MM.1S (cell line): ENCODE measurements at regions not wholly inside any gene's neighbourhood (a gene's known extent, or its start where the extent isn't known, plus 50 kb on each side); places are given as distances from the start of the nearest gene placed in this dataset.

Experiments used
- DNase-seq: peaks from one replicate; pipeline ENCODE4 v3.0.0-alpha.2; 2015
- H2AFZ ChIP-seq: fragments of 300-600 bp; sonication (generic); 2 replicates; pipeline ENCODE4 v1.6.0; 2016; ENCODE audit warnings: antibody characterized with exemption, low read length
- H3F3A ChIP-seq: fragments of 300-600 bp; sonication (generic); 2 replicates; pipeline ENCODE4 v1.6.1; 2016; ENCODE audit warnings: mild to moderate bottlenecking, antibody characterized with exemption, low read length, moderate library complexity, mixed read lengths; ENCODE audit not compliant: insufficient read depth
- H3K27ac ChIP-seq: fragments of 300-600 bp; sonication (generic); 2 replicates; pipeline ENCODE4 v1.5.1; 2016; ENCODE audit warnings: mild to moderate bottlenecking, low read length
- H3K27me3 ChIP-seq: fragments of 300-600 bp; sonication (generic); replicated peaks from 2 replicates; pipeline ENCODE4 v1.6.0; 2016; ENCODE audit warnings: low read length; ENCODE audit not compliant: insufficient read depth
- H3K36me3 ChIP-seq: fragments of 300-600 bp; sonication (generic); replicated peaks from 2 replicates; pipeline ENCODE4 v1.6.1; 2016; ENCODE audit warnings: mild to moderate bottlenecking, low read length, mixed read lengths; ENCODE audit not compliant: insufficient read depth
- H3K4me1 ChIP-seq: fragments of 300-600 bp; sonication (generic); 2 replicates; pipeline ENCODE4 v1.6.1; 2016; ENCODE audit warnings: low read length, mixed read lengths
- H3K4me2 ChIP-seq: fragments of 300-600 bp; sonication (generic); 2 replicates; pipeline ENCODE4 v1.6.0; 2016; ENCODE audit warnings: low read depth, low read length
- H3K4me3 ChIP-seq: fragments of 300-600 bp; sonication (generic); 2 replicates; pipeline ENCODE4 v1.5.1; 2016; ENCODE audit warnings: low read length, mixed read lengths
- H3K79me2 ChIP-seq: fragments of 300-600 bp; sonication (generic); 2 replicates; pipeline ENCODE4 v1.6.1; 2016; ENCODE audit warnings: mixed run types, low read length, mixed read lengths
- H3K9ac ChIP-seq: fragments of 300-600 bp; sonication (generic); 2 replicates; pipeline ENCODE4 v1.6.1; 2016; ENCODE audit warnings: low read length, mixed read lengths
- H3K9me2 ChIP-seq: fragments of 300-600 bp; sonication (generic); replicated peaks from 2 replicates; pipeline ENCODE4 v1.6.1; 2016; ENCODE audit warnings: mild to moderate bottlenecking, low read length, mixed read lengths; ENCODE audit not compliant: insufficient read depth
- H3K9me3 ChIP-seq: fragments of 300-600 bp; sonication (generic); replicated peaks from 2 replicates; pipeline ENCODE4 v1.6.1; 2016; ENCODE audit warnings: mild to moderate bottlenecking, low read length, mixed read lengths; ENCODE audit not compliant: insufficient read depth
- H4K20me1 ChIP-seq: fragments of 300-600 bp; sonication (generic); 2 replicates; pipeline ENCODE4 v1.6.1; 2016; ENCODE audit warnings: mild to moderate bottlenecking, low read length, moderate library complexity, mixed read lengths; ENCODE audit not compliant: insufficient read depth
- CTCF ChIP-seq: fragments of 300-600 bp; sonication (generic); IDR thresholded peaks from 2 replicates; pipeline ENCODE4 v1.5.1; 2016; ENCODE audit warnings: antibody characterized with exemption, low read length, mixed read lengths
- EZH2 ChIP-seq: fragments of 300-600 bp; sonication (generic); optimal IDR thresholded peaks from 2 replicates; pipeline ENCODE3; 2017; ENCODE audit warnings: low read depth, mild to moderate bottlenecking, antibody characterized with exemption, low read length, mixed read lengths
- EZH2phosphoT487 ChIP-seq: fragments of 300-600 bp; sonication (generic); IDR thresholded peaks from 2 replicates; pipeline ENCODE4 v1.6.1; 2018; ENCODE audit warnings: antibody characterized with exemption, low read length

GRCh38 chr16:54806378-54806777, 124.3 kb upstream of the IRX5 start:
- H3K4me1 ChIP-seq = no peaks in the 10 kb centered on the region
- no peaks in the 10 kb centered on the region for H3K36me3 ChIP-seq
- H2AFZ ChIP-seq = no peak overlapping the region
- H3K9me3 ChIP-seq = no peaks in the 10 kb centered on the region
- no peaks in the 10 kb centered on the region for H3F3A ChIP-seq
- no peaks in the 10 kb centered on the region for H4K20me1 ChIP-seq
- no peak overlapping the region for H3K9ac ChIP-seq
- TF ChIP-seq EZH2phosphoT487 (no peak), CTCF (no peak), EZH2 (no peak)
- no peak overlapping the region for H3K4me2 ChIP-seq
- no peak for DNase-seq
- no peaks in the 10 kb centered on the region for H3K27me3 ChIP-seq
- no peaks in the 10 kb centered on the region for H3K9me2 ChIP-seq
- no peak overlapping the region for H3K27ac ChIP-seq
- no peak overlapping the region for H3K4me3 ChIP-seq
- no peaks in the 10 kb centered on the region for H3K79me2 ChIP-seq

GRCh38 chr16:54805648-54806047, 125.0 kb upstream of the IRX5 start:
- H4K20me1 ChIP-seq = no peaks in the 10 kb centered on the region
- DNase-seq = no peak
- H3K9ac ChIP-seq = no peak overlapping the region
- no peak overlapping the region for H2AFZ ChIP-seq
- no peaks in the 10 kb centered on the region for H3K4me1 ChIP-seq
- no peak overlapping the region for H3K27ac ChIP-seq
- H3K79me2 ChIP-seq = no peaks in the 10 kb centered on the region
- no peak overlapping the region for H3K4me2 ChIP-seq
- no peak overlapping the region for H3K4me3 ChIP-seq
- H3K9me3 ChIP-seq = no peaks in the 10 kb centered on the region
- no peaks in the 10 kb centered on the region for H3K9me2 ChIP-seq
- H3F3A ChIP-seq = no peaks in the 10 kb centered on the region
- no peak for TF ChIP-seq CTCF
- TF ChIP-seq EZH2phosphoT487 = no peak
- no peak for TF ChIP-seq EZH2
- no peaks in the 10 kb centered on the region for H3K36me3 ChIP-seq
- H3K27me3 ChIP-seq = no peaks in the 10 kb centered on the region

GRCh38 chr16:54801057-54801844, 129.4 kb upstream of the IRX5 start:
- DNase-seq = no peak
- H3K27me3 ChIP-seq = no peaks in the 10 kb centered on the region
- H3K27ac ChIP-seq = no peak overlapping the region
- no peak overlapping the region for H3K4me3 ChIP-seq
- no peak overlapping the region for H3K9ac ChIP-seq
- H3F3A ChIP-seq = no peaks in the 10 kb centered on the region
- H3K79me2 ChIP-seq = no peaks in the 10 kb centered on the region
- H3K36me3 ChIP-seq = no peaks in the 10 kb centered on the region
- TF ChIP-seq EZH2phosphoT487 (no peak), CTCF (no peak), EZH2 (no peak)
- no peaks in the 10 kb centered on the region for H3K4me1 ChIP-seq
- H4K20me1 ChIP-seq = no peaks in the 10 kb centered on the region
- H3K9me2 ChIP-seq = no peaks in the 10 kb centered on the region
- H3K4me2 ChIP-seq = no peak overlapping the region
- no peak overlapping the region for H2AFZ ChIP-seq
- H3K9me3 ChIP-seq = no peaks in the 10 kb centered on the region
